Type B pancreatic cell (in vitro differentiated cells): ENCODE measurements at regions not wholly inside any gene's neighbourhood (a gene's known extent, or its start where the extent isn't known, plus 50 kb on each side); places are given as distances from the start of the nearest gene placed in this dataset.
"Not testable (repeated sequence)": the region's sequence is repeated elsewhere in the genome, so short reads cannot be mapped to it uniquely, and the experiment has no call there.

ENCODE experiments used
- DNase-seq: peaks from one replicate; pipeline ENCODE4 v3.0.0; 2021; ENCODE audit warnings: mixed read lengths; ENCODE audit not compliant: unreplicated experiment; ENCODE audit errors: extremely low spot score
- H3K27ac Mint-ChIP-seq: 2 replicates; pipeline ENCODE4 v1.8.0; 2021; ENCODE audit warnings: mild to moderate bottlenecking, mixed read lengths
- H3K27me3 Mint-ChIP-seq: 2 replicates; pipeline ENCODE4 v1.8.0; 2021; ENCODE audit warnings: mixed read lengths
- H3K36me3 Mint-ChIP-seq: 2 replicates; pipeline ENCODE4 v1.8.0; 2021; ENCODE audit warnings: mixed read lengths
- H3K4me1 Mint-ChIP-seq: one replicate; pipeline ENCODE4 v1.8.0; 2021; ENCODE audit warnings: mixed read lengths; ENCODE audit not compliant: unreplicated experiment
- H3K4me3 Mint-ChIP-seq: 2 replicates; pipeline ENCODE4 v1.8.0; 2021; ENCODE audit warnings: mild to moderate bottlenecking, mixed read lengths
- H3K9me3 Mint-ChIP-seq: 2 replicates; pipeline ENCODE4 v1.8.0; 2021; ENCODE audit warnings: mixed read lengths
- CTCF ChIP-seq: fragments of 200-600 bp; sonication (generic); conservative IDR thresholded peaks from 2 replicates; pipeline ENCODE4 v1.5.0; 2021; ENCODE audit warnings: antibody characterized with exemption, mild to moderate bottlenecking

DNA sequence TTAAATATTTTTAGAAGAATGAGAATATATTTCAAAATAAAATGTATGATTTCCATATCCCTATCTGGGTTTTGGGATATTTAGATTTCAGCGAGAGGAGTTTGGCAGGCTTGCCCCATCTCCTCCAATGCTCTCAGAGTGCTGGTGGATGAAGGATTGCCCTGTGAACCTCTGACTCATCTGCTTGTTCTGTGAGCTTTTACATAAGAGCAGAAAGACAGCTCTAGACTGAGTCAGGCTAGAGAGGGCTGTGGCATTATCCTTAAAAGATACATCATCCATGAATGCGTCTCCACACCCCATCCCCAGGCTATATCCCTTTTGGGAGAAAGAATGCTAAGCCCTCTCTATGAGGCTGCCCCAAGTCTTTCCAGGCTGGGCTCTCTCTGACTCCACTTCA, 190.6 kb downstream of the TUBA3C start:
- Mint-ChIP-seq H3K9me3 (peaks cover 18% of the 10 kb centered on the region), H3K27me3 (no peaks in the 10 kb centered on the region), H3K27ac (no peak overlapping the region), H3K4me1 (no peaks in the 10 kb centered on the region), H3K36me3 (no peaks in the 10 kb centered on the region), H3K4me3 (no peak overlapping the region)
- no peak for TF ChIP-seq CTCF
- no peak for DNase-seq

DNA sequence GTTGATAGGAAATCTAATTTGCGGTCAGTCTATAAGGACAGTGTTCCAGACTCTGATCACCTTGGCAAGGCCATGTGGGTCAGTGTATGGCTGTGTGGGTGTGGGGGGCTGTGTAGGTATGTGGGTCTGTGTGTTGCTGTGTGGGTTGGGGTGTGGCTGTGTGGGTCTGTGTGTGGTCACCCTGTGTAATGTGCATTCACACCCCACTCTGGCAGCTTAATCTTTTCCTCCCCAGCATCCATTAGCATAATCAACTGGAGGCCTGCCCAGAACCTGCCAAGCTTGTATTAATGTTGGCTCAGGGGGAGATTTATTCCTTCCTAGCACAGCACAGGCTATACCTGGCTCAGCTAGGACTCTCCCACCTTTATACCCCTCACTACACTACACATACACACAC, 203.2 kb downstream of the TUBA3C start:
- H3K27me3 Mint-ChIP-seq = no peaks in the 10 kb centered on the region
- H3K9me3 Mint-ChIP-seq = no peaks in the 10 kb centered on the region
- DNase-seq = no peak
- H3K4me3 Mint-ChIP-seq = no peak overlapping the region
- no peaks in the 10 kb centered on the region for H3K36me3 Mint-ChIP-seq
- no peak for TF ChIP-seq CTCF
- no peak overlapping the region for H3K27ac Mint-ChIP-seq
- no peaks in the 10 kb centered on the region for H3K4me1 Mint-ChIP-seq

- Mint-ChIP-seq H3K36me3 (no peaks in the 10 kb centered on the region), H3K9me3 (no peaks in the 10 kb centered on the region), H3K27ac (no peak overlapping the region), H3K4me1 (no peaks in the 10 kb centered on the region), H3K27me3 (no peaks in the 10 kb centered on the region), H3K4me3 (no peak overlapping the region)
- TF ChIP-seq CTCF = no peak
- no peak for DNase-seq
Measured at GRCh38 chr13:18977857-18978256, 203.8 kb downstream of the TUBA3C start.

DNA sequence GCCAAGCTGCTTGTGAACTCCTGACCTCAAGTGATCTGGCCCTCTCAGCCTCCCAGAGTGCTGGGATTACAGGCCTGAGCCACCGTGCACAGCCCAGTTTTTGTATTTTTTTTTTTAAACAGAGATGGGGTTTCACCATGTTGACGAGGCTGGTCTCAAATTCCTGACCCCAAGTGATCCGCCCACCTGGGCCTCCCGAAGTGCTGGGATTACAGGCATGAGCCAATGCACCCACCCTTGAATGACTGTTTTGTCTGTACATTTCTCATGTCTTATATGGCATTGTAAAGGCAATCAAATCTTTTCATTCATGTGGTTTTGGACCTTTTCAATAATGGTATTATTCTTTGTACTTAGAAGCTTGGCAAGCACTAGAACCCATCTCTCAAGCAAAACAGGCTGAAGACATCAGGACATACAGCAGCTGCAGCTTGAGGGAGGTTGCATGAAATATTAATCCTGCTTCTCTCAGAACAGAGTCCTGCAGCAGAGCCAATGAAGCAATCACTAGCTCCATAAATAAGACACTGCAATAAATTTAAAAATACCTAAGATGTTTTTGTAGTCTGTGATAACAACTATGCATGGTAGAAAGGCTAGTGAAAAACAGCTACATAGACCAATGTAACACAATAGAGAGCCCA, 209.9 kb downstream of the TUBA3C start:
- TF ChIP-seq CTCF = no peak
- H3K9me3 Mint-ChIP-seq = no peaks in the 10 kb centered on the region

GRCh38 chr13:18965347-18965855, 216.2 kb downstream of the TUBA3C start:
- TF ChIP-seq CTCF = no peak
- H3K4me1 Mint-ChIP-seq = no peaks in the 10 kb centered on the region
- peaks cover 9% of the 10 kb centered on the region for H3K9me3 Mint-ChIP-seq
- no peak overlapping the region for H3K4me3 Mint-ChIP-seq
- DNase-seq = no peak
- no peaks in the 10 kb centered on the region for H3K36me3 Mint-ChIP-seq
- H3K27ac Mint-ChIP-seq = no peak overlapping the region
- H3K27me3 Mint-ChIP-seq = no peaks in the 10 kb centered on the region

More for the DNA sequence above, 209.9 kb downstream of the TUBA3C start:
- H3K36me3 Mint-ChIP-seq = no peaks in the 10 kb centered on the region
- H3K4me3 Mint-ChIP-seq = no peak overlapping the region
- DNase-seq = no peak
- no peaks in the 10 kb centered on the region for H3K4me1 Mint-ChIP-seq
- H3K27ac Mint-ChIP-seq = no peak overlapping the region
- H3K27me3 Mint-ChIP-seq = no peaks in the 10 kb centered on the region

DNA sequence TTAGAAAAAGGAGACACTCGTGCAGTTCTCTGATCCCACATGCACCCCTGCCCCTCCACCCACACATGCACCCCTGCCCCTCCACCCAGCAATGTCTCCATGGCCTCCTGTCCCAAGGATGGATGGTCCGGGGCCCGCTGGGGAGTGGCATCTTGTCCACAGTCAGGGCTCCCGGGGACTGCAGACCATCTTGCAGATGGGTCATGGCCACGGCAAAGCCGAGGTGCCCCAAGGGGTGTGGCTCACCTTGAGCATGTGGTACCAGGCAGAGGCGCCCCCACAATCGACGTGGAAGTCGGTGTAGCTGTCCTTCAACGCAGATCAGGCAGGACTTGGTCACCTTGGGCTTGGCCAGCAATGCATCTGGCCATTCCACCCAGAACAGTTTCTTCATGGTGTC, 216.7 kb downstream of the TUBA3C start:
- Mint-ChIP-seq H3K9me3 (peaks cover 9% of the 10 kb centered on the region), H3K27ac (no peak overlapping the region), H3K27me3 (no peaks in the 10 kb centered on the region), H3K4me1 (no peaks in the 10 kb centered on the region), H3K4me3 (no peak overlapping the region), H3K36me3 (no peaks in the 10 kb centered on the region)
- DNase-seq = no peak
- no peak for TF ChIP-seq CTCF

- not testable (repeated sequence) for DNase-seq, H3K36me3 Mint-ChIP-seq, H3K9me3 Mint-ChIP-seq, H3K4me3 Mint-ChIP-seq, H3K27me3 Mint-ChIP-seq, H3K27ac Mint-ChIP-seq, H3K4me1 Mint-ChIP-seq
Measured at GRCh38 chr13:18963684-18964083, 217.9 kb downstream of the TUBA3C start.
